PC-3 (cell line): ENCODE measurements at regions not wholly inside any gene's neighbourhood (a gene's known extent, or its start where the extent isn't known, plus 50 kb on each side); places are given as distances from the start of the nearest gene placed in this dataset.

ENCODE experiments used
- ATAC-seq: fragments of 200-7000 bp; cut with Tn5 transposase; 2 replicates; pipeline ENCODE4 v1.9.1; 2020; ENCODE audit warnings: mild to moderate bottlenecking, moderate library complexity
- BruUV-seq: library from RNA; stranded (reverse); fragments of 400-500 nt; replicated peaks from 2 replicates; lab custom pipeline; 2021; lab: Mats Ljungman, UMichigan
- CTCF ChIA-PET: fragments of 300-600 bp; sonication (Branson Sonifier 250); formaldehyde crosslinking; loops from one replicate; lab custom pipeline; 2022; ENCODE audit warnings: antibody characterized with exemption; lab: Charles Lee
- POLR2A ChIA-PET: fragments of 300-600 bp; sonication (Branson Sonifier 250); formaldehyde crosslinking; loops from one replicate; lab custom pipeline; 2022; ENCODE audit warnings: antibody characterized with exemption; ENCODE audit not compliant: unreplicated experiment; lab: Charles Lee
- DNase-seq: peaks from one replicate; pipeline ENCODE4 v3.0.0-alpha.2; 2015
- H2AFZ ChIP-seq: fragments of 300-600 bp; sonication (generic); 2 replicates; pipeline ENCODE4 v1.6.0; 2016; ENCODE audit warnings: antibody characterized with exemption, low read length
- H3F3A ChIP-seq: fragments of 300-600 bp; sonication (generic); one replicate; pipeline ENCODE4 v1.6.0; 2017; ENCODE audit warnings: antibody characterized with exemption, low read length, control low read depth, mild to moderate bottlenecking; ENCODE audit not compliant: unreplicated experiment
- H3K27ac ChIP-seq: fragments of 300-600 bp; sonication (generic); 2 replicates; pipeline ENCODE4 v1.5.1; 2016; ENCODE audit warnings: mild to moderate bottlenecking, low read length
- H3K27me3 ChIP-seq: fragments of 300-600 bp; sonication (generic); 2 replicates; pipeline ENCODE4 v1.6.1; 2016; ENCODE audit warnings: low read length, mixed read lengths
- H3K36me3 ChIP-seq: fragments of 300-600 bp; sonication (generic); 2 replicates; pipeline ENCODE4 v1.6.1; 2016; ENCODE audit warnings: low read depth, mixed run types, low read length, mixed read lengths
- H3K4me1 ChIP-seq: fragments of 300-600 bp; sonication (generic); 2 replicates; pipeline ENCODE4 v1.5.1; 2016; ENCODE audit warnings: low read length; ENCODE audit not compliant: insufficient read depth
- H3K4me2 ChIP-seq: fragments of 300-600 bp; sonication (generic); 2 replicates; pipeline ENCODE4 v1.6.0; 2016; ENCODE audit warnings: low read length
- H3K4me3 ChIP-seq: fragments of 300-600 bp; sonication (generic); 2 replicates; pipeline ENCODE4 v1.5.1; 2016; ENCODE audit warnings: mild to moderate bottlenecking, low read length, mixed read lengths
- H3K79me2 ChIP-seq: fragments of 300-600 bp; sonication (generic); 2 replicates; pipeline ENCODE4 v1.6.1; 2017; ENCODE audit warnings: low read length, mixed read lengths
- H3K9ac ChIP-seq: fragments of 300-600 bp; sonication (generic); 2 replicates; pipeline ENCODE4 v1.6.0; 2016; ENCODE audit warnings: mild to moderate bottlenecking, low read length
- H3K9me2 ChIP-seq: fragments of 300-600 bp; sonication (generic); replicated peaks from 2 replicates; pipeline ENCODE4 v1.6.1; 2016; ENCODE audit warnings: mixed run types, low read length, mixed read lengths
- H3K9me3 ChIP-seq: fragments of 300-600 bp; sonication (generic); 2 replicates; pipeline ENCODE4 v1.6.1; 2016; ENCODE audit warnings: low read length, mixed read lengths
- H4K20me1 ChIP-seq: fragments of 300-600 bp; sonication (generic); 2 replicates; pipeline ENCODE4 v1.6.1; 2016; ENCODE audit warnings: low read length, mixed read lengths
- CTCF ChIP-seq: fragments of 300-600 bp; sonication (generic); conservative IDR thresholded peaks from 2 replicates; pipeline ENCODE4 v1.5.1; 2017; ENCODE audit warnings: antibody characterized with exemption, low read depth, mild to moderate bottlenecking, low read length
- EZH2 ChIP-seq: fragments of 300-600 bp; sonication (generic); IDR thresholded peaks from one replicate; pipeline ENCODE4 v1.6.1; 2017; ENCODE audit warnings: antibody characterized with exemption, mild to moderate bottlenecking, low read length; ENCODE audit not compliant: unreplicated experiment
- EZH2phosphoT487 ChIP-seq: fragments of 300-600 bp; sonication (generic); IDR thresholded peaks from 2 replicates; pipeline ENCODE4 v1.6.1; 2018; ENCODE audit warnings: mild to moderate bottlenecking, antibody characterized with exemption, low read length, borderline replicate concordance
- intact Hi-C: fragments of 100-400 bp; cut with micrococcal nuclease; formaldehyde crosslinking; loops from 2 replicates; pipeline ENCODE4 v1.9.0; 2023

GRCh38 chr2:175620106-175620505 lies 382.0 kb downstream of the LNPK start:
- Histone ChIP-seq H3K9me2 (no peaks in the 10 kb centered on the region), H3K36me3 (no peaks in the 10 kb centered on the region), H3F3A (no peaks in the 10 kb centered on the region), H2AFZ (no peak overlapping the region), H3K9ac (no peak overlapping the region), H3K79me2 (no peaks in the 10 kb centered on the region), H3K4me2 (no peak overlapping the region), H3K9me3 (no peaks in the 10 kb centered on the region), H3K27ac (no peak overlapping the region), H3K27me3 (peaks cover 28% of the 10 kb centered on the region), H3K4me1 (no peaks in the 10 kb centered on the region), H3K4me3 (no peak overlapping the region), H4K20me1 (no peaks in the 10 kb centered on the region)
- ATAC-seq (no peak), DNase-seq (no peak)
- intact Hi-C loops = no loop called here
- no TSS peak for BruUV-seq
- ChIA-PET POLR2A (no interaction called here), CTCF (no interaction called here)
- TF ChIP-seq EZH2 (no peak), CTCF (no peak), EZH2phosphoT487 (no peak)

- H3K27me3 ChIP-seq = peaks cover 22% of the 10 kb centered on the region
- ATAC-seq = no peak
- no peaks in the 10 kb centered on the region for H3K9me3 ChIP-seq
- H3K36me3 ChIP-seq = no peaks in the 10 kb centered on the region
- BruUV-seq = no TSS peak
- no peaks in the 10 kb centered on the region for H4K20me1 ChIP-seq
- no peak overlapping the region for H3K9ac ChIP-seq
- no peak overlapping the region for H3K27ac ChIP-seq
- TF ChIP-seq EZH2phosphoT487 (no peak), CTCF (no peak), EZH2 (no peak)
- H3K9me2 ChIP-seq = no peaks in the 10 kb centered on the region
- H2AFZ ChIP-seq = no peak overlapping the region
- CTCF ChIA-PET = no interaction called here
- no peaks in the 10 kb centered on the region for H3K4me1 ChIP-seq
- POLR2A ChIA-PET = no interaction called here
- DNase-seq = no peak
- intact Hi-C loops = no loop called here
- H3F3A ChIP-seq = no peaks in the 10 kb centered on the region
- H3K79me2 ChIP-seq = no peaks in the 10 kb centered on the region
- no peak overlapping the region for H3K4me2 ChIP-seq
- H3K4me3 ChIP-seq = no peak overlapping the region
These were observed 382.7 kb downstream of the LNPK start for GRCh38 chr2:175619179-175620045.

- Histone ChIP-seq H3K4me3 (no peak overlapping the region), H3K27me3 (peaks cover 36% of the 10 kb centered on the region; the same call in 1 of the 2 replicates), H3K36me3 (no peaks in the 10 kb centered on the region), H3K9me2 (no peaks in the 10 kb centered on the region), H3K79me2 (no peaks in the 10 kb centered on the region), H3K9me3 (no peaks in the 10 kb centered on the region), H4K20me1 (no peaks in the 10 kb centered on the region), H3K9ac (no peak overlapping the region), H3K4me1 (no peaks in the 10 kb centered on the region), H3F3A (no peaks in the 10 kb centered on the region), H3K4me2 (no peak overlapping the region), H3K27ac (no peak overlapping the region), H2AFZ (no peak overlapping the region)
- intact Hi-C loops = no loop called here
- DNase-seq (no peak), ATAC-seq (no peak)
- ChIA-PET CTCF (no interaction called here), POLR2A (no interaction called here)
- no TSS peak for BruUV-seq
- no peak for TF ChIP-seq CTCF
- no peak for TF ChIP-seq EZH2
- no peak for TF ChIP-seq EZH2phosphoT487
These were observed 389.8 kb downstream of the LNPK start for GRCh38 chr2:175612280-175612679.
